ENCODE measurements at regions not wholly inside any gene's neighbourhood (a gene's known extent, or its start where the extent isn't known, plus 50 kb on each side); places are given as distances from the start of the nearest gene placed in this dataset.

- no peaks in the 10 kb centered on the region for H3K36me3 Mint-ChIP-seq (ENCODE audit: insufficient read depth, unreplicated experiment)
- peaks cover 19% of the 10 kb centered on the region for H3K4me1 Mint-ChIP-seq (ENCODE audit: insufficient read depth, unreplicated experiment)
- no peak for TF ChIP-seq CTCF (IDR thresholded peaks at IDR 0.05; ENCODE audit: unreplicated experiment)
- peaks cover 11% of the 10 kb centered on the region for H3K27me3 Mint-ChIP-seq (ENCODE audit: insufficient read depth, unreplicated experiment)
- CTCF ChIA-PET: interaction anchor here (0.6 to 3.1 kb wide), 15 partner anchors 9 to 1454 kb away, joined by 3 to 35 read pairs (median 4); no protein-coding TSS in a partner anchor
- H3K9me3 Mint-ChIP-seq (ENCODE audit: unreplicated experiment): no peaks in the 10 kb centered on the region
- no TSS peak for BruUV-seq (replicated peaks)
- H3K27ac Mint-ChIP-seq (ENCODE audit: low read depth, unreplicated experiment): no peak overlapping the region
- no peak overlapping the region for H3K4me3 Mint-ChIP-seq (ENCODE audit: unreplicated experiment)
- POLR2A ChIA-PET: interaction anchor here (2.3 to 4.1 kb wide), 3 partner anchors 11 to 94 kb away, joined by 10 to 19 read pairs (median 12); partner anchors contain the start of gene MBNL2
- peak; percentile 28 for DNase-seq (ENCODE audit: unreplicated experiment)
- intact Hi-C loops (cut with micrococcal nuclease): no loop called here
These were observed 91.9 kb upstream of the MBNL2 start for GRCh38 chr13:97130190-97130589.

GRCh38 chr13:97131447-97131846 is 90.7 kb upstream of the MBNL2 start:
- Mint-ChIP-seq H3K27ac (ENCODE audit: low read depth, unreplicated experiment) (no peak overlapping the region), H3K36me3 (ENCODE audit: insufficient read depth, unreplicated experiment) (no peaks in the 10 kb centered on the region), H3K4me3 (ENCODE audit: unreplicated experiment) (no peak overlapping the region), H3K9me3 (ENCODE audit: unreplicated experiment) (no peaks in the 10 kb centered on the region), H3K27me3 (ENCODE audit: insufficient read depth, unreplicated experiment) (peaks cover 11% of the 10 kb centered on the region), H3K4me1 (ENCODE audit: insufficient read depth, unreplicated experiment) (peaks cover 6% of the 10 kb centered on the region)
- TF ChIP-seq CTCF (IDR thresholded peaks at IDR 0.05; ENCODE audit: unreplicated experiment): no peak
- intact Hi-C loops (cut with micrococcal nuclease): no loop called here
- ChIA-PET CTCF (interaction anchor here (0.5 to 3.1 kb wide), 6 partner anchors 10 to 762 kb away, joined by 3 to 35 read pairs (median 6); no protein-coding TSS in a partner anchor), POLR2A (interaction anchor here (2.3 to 4.1 kb wide), 2 partner anchors 10 to 93 kb away, joined by 10 to 19 read pairs; no protein-coding TSS in a partner anchor)
- no peak for DNase-seq (ENCODE audit: unreplicated experiment)
- no TSS peak for BruUV-seq (replicated peaks)

- CTCF ChIA-PET: interaction anchor here (1.2 to 1.5 kb wide), 2 partner anchors 8 to 24 kb away, joined by 4 to 8 read pairs; no protein-coding TSS in a partner anchor
- peaks cover 11% of the 10 kb centered on the region for H3K27me3 Mint-ChIP-seq (ENCODE audit: insufficient read depth, unreplicated experiment)
- no peak overlapping the region for H3K27ac Mint-ChIP-seq (ENCODE audit: low read depth, unreplicated experiment)
- POLR2A ChIA-PET: interaction anchor here (1.3 kb wide), 2 partner anchors 8 to 89 kb away, joined by 3 to 6 read pairs; no protein-coding TSS in a partner anchor
- intact Hi-C loops (cut with micrococcal nuclease): no loop called here
- no peak for TF ChIP-seq CTCF (IDR thresholded peaks at IDR 0.05; ENCODE audit: unreplicated experiment)
- H3K4me3 Mint-ChIP-seq (ENCODE audit: unreplicated experiment): no peak overlapping the region
- BruUV-seq (replicated peaks): no TSS peak
- no peaks in the 10 kb centered on the region for H3K9me3 Mint-ChIP-seq (ENCODE audit: unreplicated experiment)
- peaks cover 5% of the 10 kb centered on the region for H3K4me1 Mint-ChIP-seq (ENCODE audit: insufficient read depth, unreplicated experiment)
- no peak for DNase-seq (ENCODE audit: unreplicated experiment)
- no peaks in the 10 kb centered on the region for H3K36me3 Mint-ChIP-seq (ENCODE audit: insufficient read depth, unreplicated experiment)
These were observed 88.6 kb upstream of the MBNL2 start for GRCh38 chr13:97133554-97133953.

GRCh38 chr13:97133955-97134354 is 88.2 kb upstream of the MBNL2 start:
- H3K27ac Mint-ChIP-seq (ENCODE audit: low read depth, unreplicated experiment): no peak overlapping the region
- no peak for TF ChIP-seq CTCF (IDR thresholded peaks at IDR 0.05; ENCODE audit: unreplicated experiment)
- DNase-seq (ENCODE audit: unreplicated experiment): no peak
- peaks cover 11% of the 10 kb centered on the region for H3K27me3 Mint-ChIP-seq (ENCODE audit: insufficient read depth, unreplicated experiment)
- no peak overlapping the region for H3K4me3 Mint-ChIP-seq (ENCODE audit: unreplicated experiment)
- peaks cover 5% of the 10 kb centered on the region for H3K4me1 Mint-ChIP-seq (ENCODE audit: insufficient read depth, unreplicated experiment)
- BruUV-seq (replicated peaks): no TSS peak
- intact Hi-C loops (cut with micrococcal nuclease): no loop called here
- no peaks in the 10 kb centered on the region for H3K36me3 Mint-ChIP-seq (ENCODE audit: insufficient read depth, unreplicated experiment)
- no peaks in the 10 kb centered on the region for H3K9me3 Mint-ChIP-seq (ENCODE audit: unreplicated experiment)
- CTCF ChIA-PET: interaction anchor here (1.5 to 13.1 kb wide), 4 partner anchors 9 to 116 kb away, joined by 6 to 106 read pairs (median 7); no protein-coding TSS in a partner anchor
- POLR2A ChIA-PET: interaction anchor here (1.3 kb wide), 2 partner anchors 8 to 89 kb away, joined by 3 to 6 read pairs; no protein-coding TSS in a partner anchor
